ENCODE measurements at regions not wholly inside any gene's neighbourhood (a gene's known extent, or its start where the extent isn't known, plus 50 kb on each side); places are given as distances from the start of the nearest gene placed in this dataset.
"Not testable (repeated sequence)": the region's sequence is repeated elsewhere in the genome, so short reads cannot be mapped to it uniquely, and the experiment has no call there.

GRCh38 chrX:67213686-67214085 is 330.1 kb upstream of the AR start:
- DNase-seq = not testable (repeated sequence)

GRCh38 chrX:67207912-67208311 is 335.9 kb upstream of the AR start:
- no peak for DNase-seq

DNA sequence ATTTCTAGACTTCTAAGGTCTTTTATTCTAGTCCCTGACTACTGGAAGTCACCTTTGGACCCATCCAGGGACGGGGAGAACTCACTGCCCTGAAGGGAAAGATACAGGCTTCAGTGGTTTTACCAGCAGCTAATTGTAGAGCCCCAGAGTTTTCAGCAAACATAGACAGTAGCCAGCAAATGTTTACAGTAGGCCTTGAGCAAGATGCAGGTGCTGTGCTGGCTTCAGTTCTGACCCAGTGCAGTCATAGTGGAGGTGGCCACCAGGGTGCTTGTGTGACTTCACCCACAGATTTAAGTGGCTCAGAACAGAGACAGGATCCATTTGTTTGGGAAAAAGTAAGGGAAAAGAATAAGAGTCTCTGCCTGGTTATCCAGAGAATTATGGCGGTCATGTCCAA is 384.4 kb upstream of the AR start:
- DNase-seq = no peak

GRCh38 chrX:67114635-67115034 is 429.2 kb upstream of the AR start:
- no peak for DNase-seq

- no peak for DNase-seq
Observed at GRCh38 chrX:67105758-67106116, 438.1 kb upstream of the AR start.

GRCh38 chrX:67104982-67105757 is 438.7 kb upstream of the AR start:
- no peak for DNase-seq

DNA sequence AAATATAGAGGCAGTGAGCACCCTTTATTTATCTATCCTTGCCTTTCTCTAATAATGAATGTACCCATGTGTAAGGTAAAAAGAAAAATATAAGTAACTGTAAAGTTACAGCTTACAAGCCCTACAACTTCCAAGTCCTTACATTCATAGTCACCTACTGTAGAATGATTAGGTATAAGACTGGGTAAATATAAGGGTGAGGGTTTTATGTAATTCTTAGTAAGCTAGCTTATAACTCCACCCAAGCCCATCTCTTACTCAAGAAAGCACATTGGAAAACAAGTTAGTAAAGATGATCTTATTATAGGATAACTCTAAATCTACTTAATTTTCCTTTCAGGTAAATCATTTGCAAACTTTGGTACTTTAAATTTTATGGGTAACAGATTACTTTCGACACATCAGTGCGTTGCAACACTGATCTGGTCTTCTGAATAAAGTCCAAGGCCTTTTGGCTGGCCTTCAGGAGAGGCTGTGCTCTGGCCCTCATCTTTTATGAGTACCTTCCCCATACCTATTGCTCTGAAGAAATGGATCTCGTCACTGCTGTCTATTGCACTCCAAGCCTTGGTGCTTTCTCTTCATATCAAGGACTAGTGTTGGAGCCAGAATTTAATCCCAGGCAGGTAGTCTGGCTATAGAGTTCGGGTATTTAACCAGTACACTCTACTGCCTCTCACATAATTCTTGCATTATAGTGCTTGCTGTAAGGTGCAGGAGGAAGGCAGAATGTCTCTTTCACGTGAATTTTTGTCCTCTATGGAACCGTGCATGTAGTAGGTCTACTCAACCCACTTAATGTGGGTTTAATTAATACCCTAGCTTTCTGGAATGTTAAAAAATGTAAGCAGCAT is 443.6 kb upstream of the AR start:
- no peak for DNase-seq

- no peak for DNase-seq
Observed at GRCh38 chrX:67094061-67094460, 449.8 kb upstream of the AR start.

- no peak for DNase-seq
Observed at GRCh38 chrX:67050760-67051159, 411.9 kb upstream of the EDA2R start.

DNA sequence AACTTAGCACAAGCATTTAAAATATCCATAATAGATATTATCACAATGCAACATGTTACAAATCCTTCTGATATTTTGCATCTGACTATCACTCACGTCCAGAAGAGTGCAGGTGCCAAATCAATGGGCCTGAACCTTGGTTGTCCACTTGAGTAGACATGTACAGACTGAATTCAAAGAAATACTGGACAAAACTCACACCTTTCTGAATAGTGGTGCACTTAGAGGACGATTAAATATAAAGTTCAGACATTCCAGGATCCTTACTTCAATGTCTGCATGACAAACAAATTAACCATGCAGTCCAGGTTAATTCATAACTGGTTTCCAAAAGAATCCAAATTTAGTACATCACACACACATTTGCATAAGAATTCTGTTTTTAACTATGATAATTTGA is 406.0 kb upstream of the EDA2R start:
- DNase-seq = no peak

- no peak for DNase-seq
Observed at GRCh38 chrX:67044029-67044653, 405.3 kb upstream of the EDA2R start.

DNA sequence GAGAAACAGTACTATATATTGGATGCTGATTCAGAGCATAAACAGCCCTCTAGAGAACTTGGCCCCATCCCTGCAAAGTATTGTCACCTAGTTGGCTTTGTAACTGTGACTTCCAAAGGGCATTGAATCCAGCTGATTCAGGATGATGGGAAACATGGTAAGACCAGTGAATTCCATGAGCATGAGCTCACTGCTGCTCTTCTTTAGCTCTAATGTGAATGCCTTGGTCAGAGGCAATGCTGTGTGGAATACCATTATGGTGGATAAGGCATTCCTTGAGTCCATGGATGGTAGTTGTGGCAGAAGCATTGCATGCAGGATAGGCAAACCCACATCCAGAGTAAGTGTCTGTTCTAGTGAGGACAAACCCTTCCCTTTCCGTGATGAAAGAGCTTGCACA is 365.6 kb upstream of the EDA2R start:
- DNase-seq = no peak

DNA sequence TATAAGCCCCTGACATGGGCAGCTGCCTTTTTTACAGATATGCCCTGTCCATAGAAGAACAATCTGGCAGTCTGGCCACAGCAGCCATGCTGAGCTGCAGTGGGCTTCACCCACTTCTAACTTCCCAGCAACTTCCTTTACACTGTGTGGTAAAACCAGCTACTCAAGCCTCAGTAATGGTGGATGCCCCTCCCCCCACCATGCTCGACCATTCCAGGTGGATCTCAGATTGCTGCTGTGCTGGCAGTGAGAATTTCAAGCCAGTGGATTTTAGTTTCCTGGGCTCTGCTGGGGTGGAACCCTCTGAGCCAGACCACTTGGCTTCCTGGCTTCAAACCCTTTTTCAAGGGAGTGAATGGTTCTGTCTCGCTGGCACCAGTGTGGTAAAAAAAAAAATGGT is 355.9 kb upstream of the EDA2R start:
- DNase-seq = no peak

DNA sequence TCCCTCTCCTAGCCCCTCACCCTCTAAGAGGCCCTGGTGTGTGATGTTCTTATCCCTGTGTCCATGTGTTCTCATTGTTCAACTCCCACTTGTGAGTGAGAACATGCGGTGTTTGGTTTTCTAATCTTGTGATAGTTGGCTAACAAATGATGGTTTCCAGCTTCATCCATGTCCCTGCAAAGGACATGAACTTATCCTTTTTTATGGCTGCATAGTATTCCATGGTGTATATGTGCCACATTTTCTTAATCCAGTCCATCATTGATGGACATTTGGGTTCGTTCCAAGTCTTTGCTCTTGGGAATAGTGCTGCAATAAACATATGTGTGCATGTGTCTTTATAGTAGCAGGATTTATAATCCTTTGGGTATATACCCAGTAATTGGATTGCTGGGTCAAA is 353.2 kb upstream of the EDA2R start:
- not testable (repeated sequence) for DNase-seq

DNA sequence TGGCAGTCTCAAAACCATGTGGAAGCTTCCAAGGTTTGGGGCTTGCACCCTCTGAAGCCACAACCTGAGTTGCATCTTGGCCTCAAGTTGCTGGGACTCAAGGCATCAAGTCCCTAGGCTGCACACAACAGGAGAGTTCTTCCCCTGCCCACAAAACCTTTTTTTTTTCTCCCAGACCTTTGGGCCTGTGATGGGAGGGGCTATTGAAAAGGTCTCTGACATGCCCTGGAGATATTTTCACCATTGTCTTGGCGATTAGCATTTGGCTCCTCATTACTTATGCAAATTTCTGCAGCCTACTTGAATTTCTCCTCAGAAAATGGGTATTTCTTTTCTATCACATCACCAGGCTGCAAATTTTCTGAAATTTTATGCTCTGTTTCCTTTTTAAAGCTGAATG is 349.5 kb upstream of the EDA2R start:
- no peak for DNase-seq

GRCh38 chrX:66961665-66962064 is 322.8 kb upstream of the EDA2R start:
- DNase-seq = no peak

GRCh38 chrX:66931713-66932112 is 292.8 kb upstream of the EDA2R start:
- DNase-seq = no peak

DNA sequence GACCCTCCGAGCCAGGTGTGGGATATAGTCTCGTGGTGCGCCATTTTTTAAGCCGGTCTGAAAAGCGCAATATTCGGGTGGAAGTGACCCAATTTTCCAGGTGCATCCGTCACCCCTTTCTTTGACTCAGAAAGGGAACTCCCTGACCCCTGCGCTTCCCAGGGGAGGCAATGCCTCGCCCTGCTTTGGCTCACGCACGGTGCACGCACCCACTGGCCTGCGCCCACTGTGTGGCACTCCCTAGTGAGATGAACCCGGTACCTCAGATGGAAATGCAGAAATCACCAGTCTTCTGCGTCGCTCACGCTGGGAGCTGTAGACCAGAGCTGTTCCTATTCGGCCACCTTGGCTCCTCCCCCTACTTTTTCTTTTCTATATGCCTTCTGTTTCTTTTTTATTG is 291.6 kb upstream of the EDA2R start:
- DNase-seq = not testable (repeated sequence)

DNA sequence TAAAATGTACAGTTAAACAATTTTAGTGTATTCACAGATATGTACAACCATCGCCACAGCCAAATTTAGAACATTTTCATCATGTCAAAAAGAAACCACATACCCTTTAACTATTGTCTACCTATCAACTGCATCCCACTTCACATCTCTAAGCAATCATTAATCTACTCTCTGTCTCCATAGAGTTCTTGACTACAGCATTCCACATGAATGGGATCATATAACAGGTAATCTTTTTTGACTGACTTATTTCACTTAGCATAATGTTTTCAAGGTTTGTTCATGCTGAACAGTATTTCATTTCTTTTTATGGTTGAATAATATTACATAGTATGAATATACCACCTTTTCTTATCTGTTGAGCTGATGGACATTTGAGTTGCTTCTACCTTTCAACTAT is 281.4 kb upstream of the EDA2R start:
- DNase-seq = no peak

DNA sequence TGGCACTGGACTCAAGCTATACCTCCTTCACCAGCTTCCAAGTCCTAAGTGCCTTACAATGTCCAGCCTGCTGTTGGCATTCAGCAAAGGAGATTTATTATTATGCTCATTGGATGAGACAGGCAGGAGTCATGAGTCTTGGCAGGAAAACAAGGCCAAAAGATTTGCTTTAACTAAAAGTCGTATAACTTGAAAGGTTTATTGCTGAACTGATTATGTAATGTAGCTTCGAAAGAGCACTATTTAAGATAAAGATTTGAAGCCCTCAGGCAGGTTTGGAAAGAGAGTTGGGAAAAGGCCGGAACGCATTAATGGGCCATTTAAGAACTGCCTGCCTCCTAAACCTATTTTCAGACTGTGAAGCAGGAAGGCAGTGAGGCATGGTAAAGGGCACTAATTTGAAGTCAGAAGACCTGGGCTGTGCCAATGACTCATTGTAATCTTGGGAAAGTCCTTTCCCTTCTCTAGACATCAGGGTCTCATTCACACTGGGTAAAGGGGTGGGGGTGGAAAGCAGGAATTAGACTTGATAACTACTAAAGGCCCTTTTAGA is 280.5 kb upstream of the EDA2R start:
- DNase-seq = no peak

DNA sequence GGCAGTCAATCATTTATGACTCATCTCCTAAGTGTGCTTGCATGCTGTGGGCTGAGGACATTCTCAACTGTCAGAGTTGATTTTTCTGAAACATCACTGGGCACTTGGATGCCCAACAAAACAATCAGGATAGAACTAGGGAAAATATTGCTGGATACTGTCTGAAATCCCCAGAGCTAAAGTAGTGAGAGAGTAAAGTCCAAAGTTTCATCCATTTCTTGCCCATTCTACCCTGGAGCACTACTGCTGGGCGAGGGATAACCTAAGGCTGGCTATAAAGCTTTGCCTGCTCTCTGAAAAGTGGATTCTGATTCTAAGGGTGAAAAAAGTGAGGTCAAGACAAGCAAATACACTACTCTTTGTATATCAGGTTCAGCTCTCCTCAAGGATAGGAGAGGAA is 279.6 kb upstream of the EDA2R start:
- no peak for DNase-seq

GRCh38 chrX:66915893-66916292 is 277.0 kb upstream of the EDA2R start:
- no peak for DNase-seq

- no peak for DNase-seq
Observed at GRCh38 chrX:66914080-66914479, 275.2 kb upstream of the EDA2R start.

GRCh38 chrX:66912417-66912816 is 273.5 kb upstream of the EDA2R start:
- DNase-seq = no peak

Measured in NCI-H2081 (cell line).